ENCODE measurements at regions not wholly inside any gene's neighbourhood (a gene's known extent, or its start where the extent isn't known, plus 50 kb on each side); places are given as distances from the start of the nearest gene placed in this dataset.
"Not testable (repeated sequence)": the region's sequence is repeated elsewhere in the genome, so short reads cannot be mapped to it uniquely, and the experiment has no call there.

- TF ChIP-seq CTCF (IDR thresholded peaks at IDR 0.05; ENCODE audit: low read depth, low read length) = no peak
- DNase-seq (ENCODE audit: extremely low read depth, low read depth) = no peak
Observed at GRCh38 chrX:137771537-137771936, 205.6 kb downstream of the ZIC3 start.

GRCh38 chrX:137792214-137792613 lies 226.3 kb downstream of the ZIC3 start:
- DNase-seq (ENCODE audit: extremely low read depth, low read depth) = no peak
- TF ChIP-seq CTCF (IDR thresholded peaks at IDR 0.05; ENCODE audit: low read depth, low read length) = no peak

GRCh38 chrX:137797926-137798325 lies 232.0 kb downstream of the ZIC3 start:
- DNase-seq (ENCODE audit: extremely low read depth, low read depth) = not testable (repeated sequence)

DNA sequence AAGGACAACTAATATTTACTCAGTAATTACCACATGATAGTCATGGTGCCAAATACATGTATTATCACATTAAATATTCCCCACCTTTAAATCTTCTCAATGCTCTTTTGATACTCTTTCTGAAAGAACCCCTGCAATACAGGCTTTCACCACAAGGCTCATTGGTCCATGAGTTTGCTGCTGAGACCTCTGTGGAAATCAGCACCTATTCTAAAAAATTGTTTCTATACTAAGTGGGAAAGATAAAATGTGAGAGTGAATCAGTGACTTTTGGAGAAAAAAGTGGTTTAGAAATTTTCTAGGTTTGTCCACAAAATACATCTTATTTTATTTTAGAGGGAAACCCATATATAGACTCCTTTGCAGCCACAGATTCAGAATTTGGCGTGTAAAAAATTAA lies 257.3 kb downstream of the ZIC3 start:
- TF ChIP-seq CTCF (IDR thresholded peaks at IDR 0.05; ENCODE audit: low read depth, low read length) = no peak
- no peak for DNase-seq (ENCODE audit: extremely low read depth, low read depth)

GRCh38 chrX:137847376-137847775 lies 281.4 kb downstream of the ZIC3 start:
- no peak for TF ChIP-seq CTCF (IDR thresholded peaks at IDR 0.05; ENCODE audit: low read depth, low read length)
- no peak for DNase-seq (ENCODE audit: extremely low read depth, low read depth)

- no peak for TF ChIP-seq CTCF (IDR thresholded peaks at IDR 0.05; ENCODE audit: low read depth, low read length)
- no peak for DNase-seq (ENCODE audit: extremely low read depth, low read depth)
Observed at GRCh38 chrX:137848266-137848905, 282.5 kb downstream of the ZIC3 start.

DNA sequence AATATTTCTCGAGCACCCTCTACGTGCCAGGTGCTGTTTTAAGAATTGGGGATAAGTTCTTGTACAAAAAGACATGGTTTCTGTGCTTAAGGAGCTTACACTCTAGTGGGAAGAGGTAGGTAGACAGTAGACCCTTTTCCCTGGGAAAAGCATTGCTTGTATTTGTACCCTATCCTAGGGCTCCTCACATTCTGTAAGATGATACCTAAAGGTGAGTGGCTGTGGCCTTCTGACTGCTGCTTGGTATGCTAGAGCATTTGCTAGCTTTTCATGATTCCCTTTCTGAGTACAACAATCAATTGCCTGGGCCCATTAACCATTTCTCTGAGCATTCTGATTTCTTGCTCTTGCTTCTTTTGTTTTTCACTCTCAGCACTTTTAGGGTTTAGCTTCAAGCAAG lies 286.6 kb downstream of the ZIC3 start:
- no peak for TF ChIP-seq CTCF (IDR thresholded peaks at IDR 0.05; ENCODE audit: low read depth, low read length)
- no peak for DNase-seq (ENCODE audit: extremely low read depth, low read depth)

DNA sequence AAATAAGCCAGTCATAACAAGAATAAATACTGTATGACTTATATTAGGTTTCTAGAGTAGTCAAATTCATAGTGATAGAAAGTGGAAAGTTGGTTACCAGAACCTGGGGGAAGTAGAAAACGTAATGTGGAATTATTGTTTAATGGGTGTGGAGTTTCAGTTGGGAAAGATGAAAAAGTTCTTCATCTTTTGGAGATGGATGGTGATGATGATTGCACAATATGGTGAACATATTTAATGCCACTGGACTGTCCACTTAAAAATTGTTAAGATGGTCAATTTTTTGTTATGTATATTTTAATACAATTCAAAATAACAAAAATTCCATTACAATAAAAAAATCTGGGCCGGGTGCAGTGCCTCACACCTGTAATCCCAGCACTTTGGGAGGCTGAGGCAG lies 289.6 kb downstream of the ZIC3 start:
- no peak for TF ChIP-seq CTCF (IDR thresholded peaks at IDR 0.05; ENCODE audit: low read depth, low read length)
- DNase-seq (ENCODE audit: extremely low read depth, low read depth) = no peak
